H1 (cell line): ENCODE measurements at regions not wholly inside any gene's neighbourhood (a gene's known extent, or its start where the extent isn't known, plus 50 kb on each side); places are given as distances from the start of the nearest gene placed in this dataset.

ENCODE experiments used
- CTCF ChIP-seq, 3 experiments: IDR thresholded peaks; 1 replicate in 2 of 3; 2 replicates in 1 of 3; pipeline versions ENCODE4 v1.5.1 to v1.6.1; 2011; ENCODE audit warnings: low read length in 3 of 3, mild to moderate bottlenecking in 3 of 3, inconsistent platforms in 2 of 3, low read depth in 1 of 3, moderate library complexity in 1 of 3; ENCODE audit not compliant: insufficient read depth in 1 of 3; ENCODE audit errors: control extremely low read depth in 1 of 3
- POU5F1 ChIP-seq: IDR thresholded peaks from 2 replicates; pipeline ENCODE4 v1.6.1; 2011; ENCODE audit warnings: low read depth, mild to moderate bottlenecking, low read length, moderate library complexity

- TF ChIP-seq CTCF (IDR thresholded peaks at IDR 0.05; ENCODE audit: control extremely low read depth in 1 of 3, insufficient read depth in 1 of 3, low read depth in 1 of 3, low read length in 3 of 3) (no peak), POU5F1 (no peak)
These were observed 512.2 kb upstream of the TNC start (continued) for GRCh38 chr9:115629879-115630840.
